ENCODE measurements at regions not wholly inside any gene's neighbourhood (a gene's known extent, or its start where the extent isn't known, plus 50 kb on each side); places are given as distances from the start of the nearest gene placed in this dataset.
A peak's percentile ranks its signal among the peaks of the same experiment; 100 is the strongest.

DNA sequence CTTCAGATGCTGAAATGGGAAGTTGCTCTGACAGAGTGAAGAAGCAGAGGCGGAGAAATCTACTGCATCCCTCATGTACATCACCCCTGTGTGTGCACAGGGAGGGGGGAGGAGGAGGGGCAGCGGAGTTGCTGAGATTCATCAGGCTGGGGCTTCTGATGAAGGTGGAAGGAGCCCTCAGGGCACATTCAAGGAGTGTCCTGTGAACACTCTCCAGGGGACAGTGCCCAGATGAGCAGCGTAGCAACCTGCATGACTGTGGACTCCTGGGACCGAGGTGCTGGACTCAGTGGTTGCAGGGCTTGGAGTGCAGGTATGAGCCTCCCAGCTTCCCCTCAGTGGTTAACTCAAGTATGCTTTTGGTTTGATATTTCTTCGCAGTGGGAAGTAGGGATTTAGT, 257.8 kb upstream of the B3GAT1 start:
- Histone ChIP-seq H3K27me3 (ENCODE audit: control insufficient read depth, insufficient read depth, low read length) (no peaks in the 10 kb centered on the region), H3K4me3 (ENCODE audit: low read length in 3 of 3) (no peak overlapping the region), H3K36me3 (ENCODE audit: control insufficient read depth in 2 of 3, insufficient read depth in 3 of 3, low read length in 3 of 3) (no peaks in the 10 kb centered on the region), H3K4me1 (ENCODE audit: control insufficient read depth in 2 of 3, insufficient read depth in 2 of 3, low read depth in 1 of 3, low read length in 3 of 3) (no peaks in the 10 kb centered on the region), H3K9ac (ENCODE audit: low read length in 3 of 3) (no peak overlapping the region), H3K27ac (ENCODE audit: low read depth in 2 of 2, low read length in 2 of 2) (no peak overlapping the region), H3K9me3 (ENCODE audit: control insufficient read depth in 2 of 3, insufficient read depth in 1 of 3, low read length in 3 of 3) (peaks cover 0 to 4% (median 0%) of the 10 kb centered on the region in 3 donors)
- DNase-seq, result no peak
- intact Hi-C loops (cut with DNase I), result no loop called here
- FAIRE-seq, result no peak
- TF ChIP-seq, protein P1, sequence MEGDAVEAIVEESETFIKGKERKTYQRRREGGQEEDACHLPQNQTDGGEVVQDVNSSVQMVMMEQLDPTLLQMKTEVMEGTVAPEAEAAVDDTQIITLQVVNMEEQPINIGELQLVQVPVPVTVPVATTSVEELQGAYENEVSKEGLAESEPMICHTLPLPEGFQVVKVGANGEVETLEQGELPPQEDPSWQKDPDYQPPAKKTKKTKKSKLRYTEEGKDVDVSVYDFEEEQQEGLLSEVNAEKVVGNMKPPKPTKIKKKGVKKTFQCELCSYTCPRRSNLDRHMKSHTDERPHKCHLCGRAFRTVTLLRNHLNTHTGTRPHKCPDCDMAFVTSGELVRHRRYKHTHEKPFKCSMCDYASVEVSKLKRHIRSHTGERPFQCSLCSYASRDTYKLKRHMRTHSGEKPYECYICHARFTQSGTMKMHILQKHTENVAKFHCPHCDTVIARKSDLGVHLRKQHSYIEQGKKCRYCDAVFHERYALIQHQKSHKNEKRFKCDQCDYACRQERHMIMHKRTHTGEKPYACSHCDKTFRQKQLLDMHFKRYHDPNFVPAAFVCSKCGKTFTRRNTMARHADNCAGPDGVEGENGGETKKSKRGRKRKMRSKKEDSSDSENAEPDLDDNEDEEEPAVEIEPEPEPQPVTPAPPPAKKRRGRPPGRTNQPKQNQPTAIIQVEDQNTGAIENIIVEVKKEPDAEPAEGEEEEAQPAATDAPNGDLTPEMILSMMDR (IDR thresholded peaks at IDR 0.05; ENCODE audit: borderline replicate concordance, extremely low read depth, insufficient read depth), result no peak

DNA sequence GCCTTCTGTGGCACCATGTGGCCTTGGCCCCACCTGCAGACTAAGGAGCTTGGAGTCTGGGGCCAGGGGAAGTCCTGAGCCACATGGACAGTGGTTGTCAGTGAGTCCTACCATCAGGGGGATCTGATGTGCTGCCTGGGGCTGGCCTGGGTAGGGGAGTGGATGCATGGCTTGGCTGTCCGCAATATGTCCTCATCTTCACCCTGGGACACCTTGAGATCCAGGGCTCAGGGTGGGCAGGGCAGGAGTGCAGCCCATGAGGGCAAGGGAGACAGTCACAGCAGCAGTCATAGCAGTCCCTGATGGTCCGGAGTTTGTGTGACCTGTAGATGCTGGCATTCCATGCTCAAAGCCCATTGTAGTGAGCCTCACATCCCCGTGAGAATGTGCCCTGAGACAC, 256.8 kb upstream of the B3GAT1 start:
- intact Hi-C loops (cut with DNase I), result no loop called here
- TF ChIP-seq, protein P1 (IDR thresholded peaks at IDR 0.05; ENCODE audit: borderline replicate concordance, extremely low read depth, insufficient read depth), result no peak
- no peak for FAIRE-seq
- H3K9ac ChIP-seq (ENCODE audit: low read length in 3 of 3), result no peak overlapping the region
- no peaks in the 10 kb centered on the region for H3K36me3 ChIP-seq (ENCODE audit: control insufficient read depth in 2 of 3, insufficient read depth in 3 of 3, low read length in 3 of 3)
- DNase-seq, result no peak
- H3K9me3 ChIP-seq (ENCODE audit: control insufficient read depth in 2 of 3, insufficient read depth in 1 of 3, low read length in 3 of 3), result peaks cover 0 to 4% (median 0%) of the 10 kb centered on the region in 3 donors
- H3K27me3 ChIP-seq (ENCODE audit: control insufficient read depth, insufficient read depth, low read length), result no peaks in the 10 kb centered on the region
- H3K27ac ChIP-seq (ENCODE audit: low read depth in 2 of 2, low read length in 2 of 2), result no peak overlapping the region
- no peak overlapping the region for H3K4me3 ChIP-seq (ENCODE audit: low read length in 3 of 3)
- H3K4me1 ChIP-seq (ENCODE audit: control insufficient read depth in 2 of 3, insufficient read depth in 2 of 3, low read depth in 1 of 3, low read length in 3 of 3), result no peaks in the 10 kb centered on the region

DNA sequence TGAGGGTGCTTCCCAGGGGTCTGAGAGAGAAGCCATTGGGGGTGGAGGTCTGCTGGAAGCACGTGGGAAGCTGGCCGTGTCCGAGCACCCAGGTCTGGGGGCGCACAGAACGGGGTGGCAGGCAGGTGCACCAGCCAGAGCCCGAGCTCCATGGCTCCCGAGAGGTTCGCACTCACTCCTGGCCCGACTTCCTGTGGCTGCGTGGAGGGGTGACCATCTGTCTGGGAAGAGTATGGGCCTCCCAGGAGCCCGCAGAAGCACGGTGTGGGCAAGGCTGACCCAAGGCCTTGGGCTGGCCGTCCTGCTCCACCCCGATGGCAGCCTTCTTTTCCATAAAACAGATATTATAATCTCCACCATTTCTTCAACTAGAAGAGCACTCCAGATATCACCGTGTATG, 256.0 kb upstream of the B3GAT1 start:
- Histone ChIP-seq H3K4me3 (ENCODE audit: low read length in 3 of 3) (no peak overlapping the region), H3K4me1 (ENCODE audit: control insufficient read depth in 2 of 3, insufficient read depth in 2 of 3, low read depth in 1 of 3, low read length in 3 of 3) (no peaks in the 10 kb centered on the region), H3K27me3 (ENCODE audit: control insufficient read depth, insufficient read depth, low read length) (no peaks in the 10 kb centered on the region), H3K9me3 (ENCODE audit: control insufficient read depth in 2 of 3, insufficient read depth in 1 of 3, low read length in 3 of 3) (peaks cover 0 to 4% (median 0%) of the 10 kb centered on the region in 3 donors), H3K27ac (ENCODE audit: low read depth in 2 of 2, low read length in 2 of 2) (no peak overlapping the region), H3K9ac (ENCODE audit: low read length in 3 of 3) (no peak overlapping the region), H3K36me3 (ENCODE audit: control insufficient read depth in 2 of 3, insufficient read depth in 3 of 3, low read length in 3 of 3) (no peaks in the 10 kb centered on the region)
- TF ChIP-seq, protein P1 (IDR thresholded peaks at IDR 0.05; ENCODE audit: borderline replicate concordance, extremely low read depth, insufficient read depth), result no peak
- no peak for FAIRE-seq
- no peak for DNase-seq
- intact Hi-C loops (cut with DNase I), result no loop called here

DNA sequence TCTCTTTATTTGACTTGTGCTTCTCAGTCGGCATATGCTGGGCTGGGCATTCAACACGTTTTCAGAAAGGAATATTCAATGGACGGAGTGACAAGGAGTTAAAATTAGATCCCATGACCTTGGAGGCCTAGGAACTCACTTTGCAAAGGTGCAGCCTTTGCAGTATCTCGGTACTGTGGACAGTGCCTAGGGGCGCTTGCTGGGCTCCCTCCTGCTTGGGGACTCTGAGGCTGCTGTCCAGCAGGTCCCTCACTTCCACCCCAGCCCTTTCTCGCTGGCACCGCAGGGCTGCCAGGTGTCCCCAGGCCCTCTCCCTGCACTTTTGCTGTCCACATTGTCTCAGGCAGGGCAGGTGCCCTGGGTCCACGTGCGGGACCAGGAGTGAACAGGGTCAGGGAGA, 255.5 kb upstream of the B3GAT1 start:
- H3K9ac ChIP-seq (ENCODE audit: low read length in 3 of 3), result no peak overlapping the region
- no peaks in the 10 kb centered on the region for H3K36me3 ChIP-seq (ENCODE audit: control insufficient read depth in 2 of 3, insufficient read depth in 3 of 3, low read length in 3 of 3)
- TF ChIP-seq, protein P1 (IDR thresholded peaks at IDR 0.05; ENCODE audit: borderline replicate concordance, extremely low read depth, insufficient read depth), result no peak
- no peak overlapping the region for H3K27ac ChIP-seq (ENCODE audit: low read depth in 2 of 2, low read length in 2 of 2)
- FAIRE-seq (no peak), DNase-seq (peak in 1 of 5 donors; percentile 6)
- H3K9me3 ChIP-seq (ENCODE audit: control insufficient read depth in 2 of 3, insufficient read depth in 1 of 3, low read length in 3 of 3), result peaks cover 0 to 4% (median 0%) of the 10 kb centered on the region in 3 donors
- no peak overlapping the region for H3K4me3 ChIP-seq (ENCODE audit: low read length in 3 of 3)
- H3K4me1 ChIP-seq (ENCODE audit: control insufficient read depth in 2 of 3, insufficient read depth in 2 of 3, low read depth in 1 of 3, low read length in 3 of 3), result no peaks in the 10 kb centered on the region
- H3K27me3 ChIP-seq (ENCODE audit: control insufficient read depth, insufficient read depth, low read length), result no peaks in the 10 kb centered on the region
- intact Hi-C loops (cut with DNase I), result no loop called here
